KOPT-K1 (cell line): ENCODE measurements at regions not wholly inside any gene's neighbourhood (a gene's known extent, or its start where the extent isn't known, plus 50 kb on each side); places are given as distances from the start of the nearest gene placed in this dataset.
"Not testable (repeated sequence)": the region's sequence is repeated elsewhere in the genome, so short reads cannot be mapped to it uniquely, and the experiment has no call there.

Experiments
- H3K27ac ChIP-seq: fragments of 200-600 bp; sonication (generic); 2 replicates; pipeline ENCODE4 v1.5.1; 2016; ENCODE audit warnings: antibody characterized with exemption, mild to moderate bottlenecking, low read depth, low read length; ENCODE audit not compliant: poor library complexity, severe bottlenecking
- H3K36me3 ChIP-seq: fragments of 200-600 bp; sonication (generic); 2 replicates; pipeline ENCODE4 v1.5.1; 2017; ENCODE audit warnings: antibody characterized with exemption, mild to moderate bottlenecking, low read length, moderate library complexity; ENCODE audit not compliant: insufficient read depth
- H3K9me3 ChIP-seq: fragments of 200-600 bp; sonication (generic); 2 replicates; pipeline ENCODE4 v1.5.1; 2017; ENCODE audit warnings: antibody characterized with exemption, low read length, mild to moderate bottlenecking; ENCODE audit not compliant: insufficient read depth, poor library complexity, severe bottlenecking

- not testable (repeated sequence) for H3K9me3 ChIP-seq, H3K27ac ChIP-seq, H3K36me3 ChIP-seq
These were observed 125.1 kb upstream of the POTEB2 start for GRCh38 chr15:20991253-20991652.

- not testable (repeated sequence) for H3K36me3 ChIP-seq, H3K9me3 ChIP-seq, H3K27ac ChIP-seq
These were observed 120.7 kb upstream of the POTEB2 start for GRCh38 chr15:20986775-20987174.

GRCh38 chr15:20978057-20978456 lies 111.9 kb upstream of the POTEB2 start:
- H3K36me3 ChIP-seq, H3K9me3 ChIP-seq, H3K27ac ChIP-seq: not testable (repeated sequence)

GRCh38 chr15:20972762-20973161 lies 106.6 kb upstream of the POTEB2 start:
- not testable (repeated sequence) for H3K9me3 ChIP-seq, H3K36me3 ChIP-seq, H3K27ac ChIP-seq

GRCh38 chr15:20959299-20959698 lies 93.2 kb upstream of the POTEB2 start:
- not testable (repeated sequence) for H3K36me3 ChIP-seq, H3K27ac ChIP-seq, H3K9me3 ChIP-seq

GRCh38 chr15:20929322-20929721 lies 63.2 kb upstream of the POTEB2 start:
- not testable (repeated sequence) for H3K9me3 ChIP-seq, H3K36me3 ChIP-seq, H3K27ac ChIP-seq
